ENCODE measurements at regions not wholly inside any gene's neighbourhood (a gene's known extent, or its start where the extent isn't known, plus 50 kb on each side); places are given as distances from the start of the nearest gene placed in this dataset.

DNA sequence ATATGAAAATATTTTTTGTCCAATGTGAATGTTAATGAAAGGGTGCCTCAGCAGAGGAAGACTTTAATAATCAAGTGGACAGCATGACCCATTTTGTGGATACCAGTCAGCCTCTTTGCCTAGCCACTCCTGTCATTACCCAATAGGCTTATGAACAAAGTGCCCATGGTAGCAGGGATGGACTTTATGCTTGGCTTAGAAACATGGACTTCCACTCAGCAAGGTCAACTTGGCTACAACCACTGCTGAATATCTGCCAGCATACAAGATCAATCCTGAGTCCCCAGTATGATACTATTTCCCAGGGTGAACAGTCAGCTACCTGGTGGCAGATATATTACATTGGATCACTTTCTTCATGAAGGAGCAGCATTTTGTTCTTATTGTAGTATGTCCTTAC, 56.7 kb upstream of the NXF3 start:
- Histone ChIP-seq H3K27me3 (no peaks in the 10 kb centered on the region), H3K9me3 (no peaks in the 10 kb centered on the region), H3K27ac (no peak overlapping the region), H3K36me3 (no peaks in the 10 kb centered on the region), H3K4me3 (no peak overlapping the region), H3K4me1 (no peaks in the 10 kb centered on the region)
- TF ChIP-seq CTCF (IDR thresholded peaks at IDR 0.05) (no peak), POLR2AphosphoS5 (IDR thresholded peaks at IDR 0.05; ENCODE audit: insufficient read depth in 1 of 2, low read depth in 1 of 2) (no peak), POLR2A (IDR thresholded peaks at IDR 0.05) (no peak)
- intact Hi-C loops (cut with DNase I) = no loop called here
- DNase-seq (ENCODE audit: extremely low spot score in 2 of 2) = no peak

DNA sequence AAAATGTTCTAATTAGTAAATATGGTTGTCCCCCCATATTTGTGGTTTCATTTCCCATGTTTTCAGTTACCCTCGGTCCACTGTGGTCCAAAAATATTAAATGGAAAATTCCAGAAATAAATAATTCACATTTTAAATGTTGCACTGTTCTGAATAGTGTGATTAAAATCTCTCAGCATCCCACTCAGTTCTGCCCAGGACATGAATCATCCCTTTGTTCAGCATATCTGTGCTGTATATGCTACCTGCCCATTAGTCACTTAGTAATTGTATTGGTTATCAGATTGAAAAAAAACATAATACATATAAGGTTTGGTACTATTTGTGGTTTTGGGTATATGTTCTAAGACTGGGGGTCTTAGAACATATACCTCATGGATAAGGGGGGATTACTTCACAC, 55.1 kb upstream of the NXF3 start:
- H3K27me3 ChIP-seq = no peaks in the 10 kb centered on the region
- H3K27ac ChIP-seq = no peak overlapping the region
- no peak overlapping the region for H3K4me3 ChIP-seq
- no peaks in the 10 kb centered on the region for H3K9me3 ChIP-seq
- H3K4me1 ChIP-seq = no peaks in the 10 kb centered on the region
- TF ChIP-seq CTCF (IDR thresholded peaks at IDR 0.05) (no peak), POLR2AphosphoS5 (IDR thresholded peaks at IDR 0.05; ENCODE audit: insufficient read depth in 1 of 2, low read depth in 1 of 2) (no peak), POLR2A (IDR thresholded peaks at IDR 0.05) (no peak)
- DNase-seq (ENCODE audit: extremely low spot score in 2 of 2) = no peak
- intact Hi-C loops (cut with DNase I) = no loop called here
- no peaks in the 10 kb centered on the region for H3K36me3 ChIP-seq

Data from vagina (tissue), 2 donors.